GM12878 (cell line): ENCODE measurements at regions not wholly inside any gene's neighbourhood (a gene's known extent, or its start where the extent isn't known, plus 50 kb on each side); places are given as distances from the start of the nearest gene placed in this dataset.

Source experiments
- ATAC-seq: fragments of 200-7000 bp; cut with Tn5 transposase; 3 replicates; pipeline ENCODE4 v1.9.1; 2020; ENCODE audit warnings: mild to moderate bottlenecking, moderate library complexity
- BruUV-seq: library from RNA; stranded (reverse); fragments of 400-500 nt; replicated peaks from 2 replicates; lab custom pipeline; 2021; lab: Mats Ljungman, UMichigan
- CTCF ChIA-PET: fragments of 300-600 bp; sonication (Branson Sonifier 250); formaldehyde crosslinking; extraction: SDS; loops from one replicate; lab custom pipeline; 2021; ENCODE audit warnings: inconsistent platforms; lab: Yijun Ruan, JAX
- POLR2A ChIA-PET: fragments of 350-600 bp; formaldehyde crosslinking; extraction: SDS; loops from one replicate; lab custom pipeline; 2021; ENCODE audit warnings: inconsistent platforms; lab: Charles Lee
- RAD21 ChIA-PET: fragments of 300-600 bp; sonication (Branson Sonifier 250); formaldehyde crosslinking; loops from one replicate; lab custom pipeline; 2023; ENCODE audit warnings: antibody characterized with exemption; ENCODE audit not compliant: unreplicated experiment; lab: Charles Lee
- SMC1A ChIA-PET: fragments of 300-600 bp; sonication (Branson Sonifier 250); formaldehyde crosslinking; loops from one replicate; lab custom pipeline; 2023; ENCODE audit not compliant: unreplicated experiment, uncharacterized antibody; lab: Charles Lee
- DNase-seq: peaks from one replicate; pipeline ENCODE4 v3.0.0-alpha.2; 2011; ENCODE audit warnings: low read depth, low spot score
- FAIRE-seq: peaks from 3 replicates; lab custom pipeline; 2011; peaks lifted over from hg19 to GRCh38; lab: Jason Lieb, UNC
- H2AFZ ChIP-seq: 2 replicates; pipeline ENCODE4 v1.6.0; 2011; ENCODE audit warnings: low read depth, low read length, control low read depth; ENCODE audit not compliant: control insufficient read depth
- H3K27ac ChIP-seq: 2 replicates; pipeline ENCODE4 v1.5.1; 2011; ENCODE audit warnings: control low read depth; ENCODE audit not compliant: control insufficient read depth, insufficient read depth
- H3K27me3 ChIP-seq, 2 experiments: replicated peaks in 1 of 2; 2 replicates each; pipeline versions ENCODE4 v1.6.0 to v1.6.1; 2011; ENCODE audit warnings: low read length in 1 of 2; ENCODE audit not compliant: control insufficient read depth in 2 of 2, insufficient read depth in 2 of 2
- H3K36me3 ChIP-seq, 2 experiments: 2 replicates each; pipeline ENCODE4 v1.5.1; 2011; ENCODE audit warnings: low read length in 1 of 2; ENCODE audit not compliant: control insufficient read depth in 2 of 2, insufficient read depth in 2 of 2
- H3K4me1 ChIP-seq: 2 replicates; pipeline ENCODE4 v1.6.1; 2011; ENCODE audit warnings: mild to moderate bottlenecking, low read length, moderate library complexity, mixed read lengths; ENCODE audit not compliant: control insufficient read depth, insufficient read depth
- H3K4me2 ChIP-seq: 2 replicates; pipeline ENCODE4 v1.6.0; 2011; ENCODE audit warnings: control low read depth; ENCODE audit not compliant: control insufficient read depth, insufficient read depth
- H3K4me3 ChIP-seq: fragments of 200-600 bp; sonication (generic); 2 replicates; pipeline ENCODE4 v1.5.1; 2016
- H3K79me2 ChIP-seq: 2 replicates; pipeline ENCODE4 v1.6.0; 2011; ENCODE audit warnings: low read length; ENCODE audit not compliant: control insufficient read depth, insufficient read depth
- H3K9ac ChIP-seq: 2 replicates; pipeline ENCODE4 v1.8.0; 2011; ENCODE audit warnings: low read length, control low read depth, mixed read lengths; ENCODE audit not compliant: control insufficient read depth, insufficient read depth
- H3K9me3 ChIP-seq: replicated peaks from 3 replicates; pipeline ENCODE4 v1.5.1; 2011; ENCODE audit warnings: mild to moderate bottlenecking, low read length; ENCODE audit not compliant: control insufficient read depth, insufficient read depth
- H4K20me1 ChIP-seq: 2 replicates; pipeline ENCODE4 v1.6.0; 2011; ENCODE audit not compliant: control insufficient read depth, insufficient read depth
- EED ChIP-seq: sonication (generic); IDR thresholded peaks from 2 replicates; pipeline ENCODE4 v1.6.1; 2016; ENCODE audit warnings: antibody characterized with exemption, low read depth
- FOXM1 ChIP-seq: IDR thresholded peaks from 2 replicates; pipeline ENCODE4 v1.6.1; 2012; ENCODE audit warnings: low read depth, mild to moderate bottlenecking, inconsistent platforms, low read length, moderate library complexity
- GATAD2B ChIP-seq: fragments of 450-650 bp; conservative IDR thresholded peaks from 2 replicates; pipeline ENCODE4 v1.6.1; 2017; ENCODE audit warnings: low read depth, mild to moderate bottlenecking, moderate library complexity
- RELA ChIP-seq: fragments of 450-650 bp; IDR thresholded peaks from 2 replicates; pipeline ENCODE4 v1.8.0; 2014; ENCODE audit warnings: borderline replicate concordance; ENCODE audit not compliant: partially characterized antibody
- ZNF384 ChIP-seq: IDR thresholded peaks from 2 replicates; pipeline ENCODE4 v1.6.1; 2012; ENCODE audit warnings: low read depth, mild to moderate bottlenecking, low read length, improper control_type of control experiment, borderline replicate concordance
- WGBS: methylation state at CpG from one replicate; pipeline ENCODE4 v1.1.6; 2016; ENCODE audit warnings: low lambda C conversion rate; ENCODE audit not compliant: insufficient replicate concordance, insufficient coverage; ENCODE audit errors: missing lambda C conversion rate; 5-methylcytosine and 5-hydroxymethylcytosine counted together
- in situ Hi-C: fragments of 300-500 bp; cut with MboI; formaldehyde crosslinking; loops from 9 replicates; pipeline ENCODE4 v1.14.3; 2018; ENCODE audit warnings: mixed read lengths
- intact Hi-C: fragments of 100-400 bp; cut with micrococcal nuclease; formaldehyde crosslinking; loops from one replicate; pipeline ENCODE4 v1.14.2; 2022; ENCODE audit not compliant: unreplicated experiment
- TF ChIP-seq, protein P1 (sequence below): fragments of 450-650 bp; IDR thresholded peaks from 2 replicates; pipeline ENCODE4 v1.6.1; 2017; ENCODE audit warnings: mild to moderate bottlenecking, moderate library complexity
- TF ChIP-seq, protein P2 (sequence below): IDR thresholded peaks from 2 replicates; pipeline ENCODE4 v1.6.1; 2011; ENCODE audit warnings: low read depth, low read length, improper control_type of control experiment, borderline replicate concordance
- TF ChIP-seq, protein P3 (sequence below): fragments of 450-650 bp; IDR thresholded peaks from 2 replicates; pipeline ENCODE4 v1.6.1; 2017; ENCODE audit warnings: mild to moderate bottlenecking
- TF ChIP-seq, protein P4 (sequence below): fragments of 150-350 bp; IDR thresholded peaks from 2 replicates; pipeline ENCODE4 v1.6.1; 2016; ENCODE audit warnings: low read depth, low read length

- Histone ChIP-seq H3K9ac (no peak overlapping the region), H4K20me1 (no peaks in the 10 kb centered on the region), H3K79me2 (no peaks in the 10 kb centered on the region), H3K36me3 (no peaks in the 10 kb centered on the region), H3K4me1 (no peaks in the 10 kb centered on the region), H3K4me2 (no peak overlapping the region), H3K27me3 (no peaks in the 10 kb centered on the region; a peak in 1 of 4 replicates), H2AFZ (no peak overlapping the region), H3K9me3 (no peaks in the 10 kb centered on the region; the same call in 2 of the 3 replicates), H3K27ac (no peak overlapping the region), H3K4me3 (no peak overlapping the region)
- FAIRE-seq (no peak), DNase-seq (no peak), ATAC-seq (no peak)
- TF ChIP-seq, protein P1, sequence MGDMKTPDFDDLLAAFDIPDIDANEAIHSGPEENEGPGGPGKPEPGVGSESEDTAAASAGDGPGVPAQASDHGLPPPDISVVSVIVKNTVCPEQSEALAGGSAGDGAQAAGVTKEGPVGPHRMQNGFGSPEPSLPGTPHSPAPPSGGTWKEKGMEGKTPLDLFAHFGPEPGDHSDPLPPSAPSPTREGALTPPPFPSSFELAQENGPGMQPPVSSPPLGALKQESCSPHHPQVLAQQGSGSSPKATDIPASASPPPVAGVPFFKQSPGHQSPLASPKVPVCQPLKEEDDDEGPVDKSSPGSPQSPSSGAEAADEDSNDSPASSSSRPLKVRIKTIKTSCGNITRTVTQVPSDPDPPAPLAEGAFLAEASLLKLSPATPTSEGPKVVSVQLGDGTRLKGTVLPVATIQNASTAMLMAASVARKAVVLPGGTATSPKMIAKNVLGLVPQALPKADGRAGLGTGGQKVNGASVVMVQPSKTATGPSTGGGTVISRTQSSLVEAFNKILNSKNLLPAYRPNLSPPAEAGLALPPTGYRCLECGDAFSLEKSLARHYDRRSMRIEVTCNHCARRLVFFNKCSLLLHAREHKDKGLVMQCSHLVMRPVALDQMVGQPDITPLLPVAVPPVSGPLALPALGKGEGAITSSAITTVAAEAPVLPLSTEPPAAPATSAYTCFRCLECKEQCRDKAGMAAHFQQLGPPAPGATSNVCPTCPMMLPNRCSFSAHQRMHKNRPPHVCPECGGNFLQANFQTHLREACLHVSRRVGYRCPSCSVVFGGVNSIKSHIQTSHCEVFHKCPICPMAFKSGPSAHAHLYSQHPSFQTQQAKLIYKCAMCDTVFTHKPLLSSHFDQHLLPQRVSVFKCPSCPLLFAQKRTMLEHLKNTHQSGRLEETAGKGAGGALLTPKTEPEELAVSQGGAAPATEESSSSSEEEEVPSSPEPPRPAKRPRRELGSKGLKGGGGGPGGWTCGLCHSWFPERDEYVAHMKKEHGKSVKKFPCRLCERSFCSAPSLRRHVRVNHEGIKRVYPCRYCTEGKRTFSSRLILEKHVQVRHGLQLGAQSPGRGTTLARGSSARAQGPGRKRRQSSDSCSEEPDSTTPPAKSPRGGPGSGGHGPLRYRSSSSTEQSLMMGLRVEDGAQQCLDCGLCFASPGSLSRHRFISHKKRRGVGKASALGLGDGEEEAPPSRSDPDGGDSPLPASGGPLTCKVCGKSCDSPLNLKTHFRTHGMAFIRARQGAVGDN, result no peak
- TF ChIP-seq GATAD2B (no peak), FOXM1 (no peak), RELA (no peak), EED (no peak), ZNF384 (no peak)
- TF ChIP-seq, protein P2, sequence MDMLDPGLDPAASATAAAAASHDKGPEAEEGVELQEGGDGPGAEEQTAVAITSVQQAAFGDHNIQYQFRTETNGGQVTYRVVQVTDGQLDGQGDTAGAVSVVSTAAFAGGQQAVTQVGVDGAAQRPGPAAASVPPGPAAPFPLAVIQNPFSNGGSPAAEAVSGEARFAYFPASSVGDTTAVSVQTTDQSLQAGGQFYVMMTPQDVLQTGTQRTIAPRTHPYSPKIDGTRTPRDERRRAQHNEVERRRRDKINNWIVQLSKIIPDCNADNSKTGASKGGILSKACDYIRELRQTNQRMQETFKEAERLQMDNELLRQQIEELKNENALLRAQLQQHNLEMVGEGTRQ, result no peak
- TF ChIP-seq, protein P3, sequence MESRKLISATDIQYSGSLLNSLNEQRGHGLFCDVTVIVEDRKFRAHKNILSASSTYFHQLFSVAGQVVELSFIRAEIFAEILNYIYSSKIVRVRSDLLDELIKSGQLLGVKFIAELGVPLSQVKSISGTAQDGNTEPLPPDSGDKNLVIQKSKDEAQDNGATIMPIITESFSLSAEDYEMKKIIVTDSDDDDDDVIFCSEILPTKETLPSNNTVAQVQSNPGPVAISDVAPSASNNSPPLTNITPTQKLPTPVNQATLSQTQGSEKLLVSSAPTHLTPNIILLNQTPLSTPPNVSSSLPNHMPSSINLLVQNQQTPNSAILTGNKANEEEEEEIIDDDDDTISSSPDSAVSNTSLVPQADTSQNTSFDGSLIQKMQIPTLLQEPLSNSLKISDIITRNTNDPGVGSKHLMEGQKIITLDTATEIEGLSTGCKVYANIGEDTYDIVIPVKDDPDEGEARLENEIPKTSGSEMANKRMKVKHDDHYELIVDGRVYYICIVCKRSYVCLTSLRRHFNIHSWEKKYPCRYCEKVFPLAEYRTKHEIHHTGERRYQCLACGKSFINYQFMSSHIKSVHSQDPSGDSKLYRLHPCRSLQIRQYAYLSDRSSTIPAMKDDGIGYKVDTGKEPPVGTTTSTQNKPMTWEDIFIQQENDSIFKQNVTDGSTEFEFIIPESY, result no peak
- TF ChIP-seq, protein P4, sequence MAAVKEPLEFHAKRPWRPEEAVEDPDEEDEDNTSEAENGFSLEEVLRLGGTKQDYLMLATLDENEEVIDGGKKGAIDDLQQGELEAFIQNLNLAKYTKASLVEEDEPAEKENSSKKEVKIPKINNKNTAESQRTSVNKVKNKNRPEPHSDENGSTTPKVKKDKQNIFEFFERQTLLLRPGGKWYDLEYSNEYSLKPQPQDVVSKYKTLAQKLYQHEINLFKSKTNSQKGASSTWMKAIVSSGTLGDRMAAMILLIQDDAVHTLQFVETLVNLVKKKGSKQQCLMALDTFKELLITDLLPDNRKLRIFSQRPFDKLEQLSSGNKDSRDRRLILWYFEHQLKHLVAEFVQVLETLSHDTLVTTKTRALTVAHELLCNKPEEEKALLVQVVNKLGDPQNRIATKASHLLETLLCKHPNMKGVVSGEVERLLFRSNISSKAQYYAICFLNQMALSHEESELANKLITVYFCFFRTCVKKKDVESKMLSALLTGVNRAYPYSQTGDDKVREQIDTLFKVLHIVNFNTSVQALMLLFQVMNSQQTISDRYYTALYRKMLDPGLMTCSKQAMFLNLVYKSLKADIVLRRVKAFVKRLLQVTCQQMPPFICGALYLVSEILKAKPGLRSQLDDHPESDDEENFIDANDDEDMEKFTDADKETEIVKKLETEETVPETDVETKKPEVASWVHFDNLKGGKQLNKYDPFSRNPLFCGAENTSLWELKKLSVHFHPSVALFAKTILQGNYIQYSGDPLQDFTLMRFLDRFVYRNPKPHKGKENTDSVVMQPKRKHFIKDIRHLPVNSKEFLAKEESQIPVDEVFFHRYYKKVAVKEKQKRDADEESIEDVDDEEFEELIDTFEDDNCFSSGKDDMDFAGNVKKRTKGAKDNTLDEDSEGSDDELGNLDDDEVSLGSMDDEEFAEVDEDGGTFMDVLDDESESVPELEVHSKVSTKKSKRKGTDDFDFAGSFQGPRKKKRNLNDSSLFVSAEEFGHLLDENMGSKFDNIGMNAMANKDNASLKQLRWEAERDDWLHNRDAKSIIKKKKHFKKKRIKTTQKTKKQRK, result no peak
- ChIA-PET CTCF (no interaction called here), POLR2A (no interaction called here), SMC1A (no interaction called here), RAD21 (no interaction called here)
- intact Hi-C loops (no loop called here), in situ Hi-C loops (no loop called here)
- 29% methylated on average over 10 of the region's 10 CpGs for WGBS
- no TSS peak for BruUV-seq
Observed at GRCh38 chr9:129451669-129452068, 169.2 kb downstream of the C9orf50 start.
